ENCODE measurements at regions not wholly inside any gene's neighbourhood (a gene's known extent, or its start where the extent isn't known, plus 50 kb on each side); places are given as distances from the start of the nearest gene placed in this dataset.

DNA sequence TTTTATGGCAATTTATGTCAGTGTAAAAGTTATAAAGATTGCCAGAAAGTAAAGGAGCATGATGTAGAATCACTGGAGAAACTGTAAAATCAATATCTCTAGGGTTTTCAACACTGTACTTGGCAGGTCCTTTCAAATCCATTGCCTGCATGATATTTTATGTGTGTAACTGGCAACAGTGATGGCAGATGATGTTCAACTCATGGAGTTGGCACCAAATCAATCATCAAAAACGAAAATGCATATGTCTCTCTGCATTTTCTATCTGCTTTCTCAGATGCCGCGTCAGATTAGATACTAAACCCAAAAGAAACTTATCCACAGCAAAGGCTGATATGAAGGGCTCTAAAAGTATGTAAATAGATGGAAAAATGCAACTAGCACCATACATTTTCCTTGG lies 1395.5 kb upstream of the PIK3C3 start:
- DNase-seq (ENCODE audit: low read depth in 2 of 2) = no peak

DNA sequence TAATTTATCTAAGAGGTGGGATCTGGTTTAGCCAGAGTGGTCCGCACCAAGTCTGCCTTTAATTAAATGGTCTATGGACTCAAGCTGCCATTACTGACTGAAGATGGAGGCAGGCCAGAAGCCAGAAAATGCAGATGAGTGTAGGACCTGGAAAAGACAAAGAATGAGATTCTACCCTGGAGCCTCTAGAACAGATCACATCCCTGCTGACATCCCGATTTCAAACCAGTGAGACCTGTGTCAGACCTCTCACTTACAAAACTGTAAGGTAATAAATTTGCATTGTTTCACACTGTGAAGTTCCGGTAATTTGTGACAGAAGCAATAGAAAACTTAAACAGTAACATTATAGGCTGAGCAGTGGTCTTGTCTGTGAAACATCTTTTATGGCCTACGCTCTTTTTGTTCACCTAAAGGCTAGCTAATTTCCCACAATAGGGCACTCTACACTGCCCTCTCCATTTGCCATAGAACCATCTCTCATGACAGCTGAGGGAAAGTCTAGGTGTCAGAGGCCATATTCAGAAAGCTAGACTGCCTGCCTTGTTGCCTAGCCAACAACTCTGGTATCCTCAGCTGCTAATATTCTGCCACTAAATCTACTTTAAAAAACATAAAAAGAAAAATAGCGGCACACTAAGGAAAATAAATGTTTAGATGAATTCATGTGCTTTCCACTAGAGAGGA lies 1396.2 kb upstream of the PIK3C3 start:
- no peak for DNase-seq (ENCODE audit: low read depth in 2 of 2)

DNA sequence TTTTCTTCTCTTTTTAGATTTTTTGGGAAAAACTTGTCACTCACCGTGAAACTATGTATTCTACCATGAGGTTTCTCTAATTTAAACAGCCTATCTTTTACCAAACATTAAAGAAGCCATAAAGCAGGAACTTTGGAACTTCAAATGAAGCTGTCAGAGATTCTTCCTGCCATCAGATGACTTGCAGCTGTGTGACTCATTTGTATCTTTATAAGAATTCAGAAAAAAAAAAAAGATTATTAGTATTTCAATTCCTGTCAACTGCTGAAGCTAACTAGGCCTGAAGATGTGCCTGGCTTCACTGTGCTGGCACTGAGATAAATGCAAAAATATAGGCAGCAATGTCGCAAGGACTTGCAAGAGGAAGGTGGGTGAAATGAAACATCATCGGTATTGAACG lies 1399.1 kb upstream of the PIK3C3 start:
- no peak for DNase-seq (ENCODE audit: low read depth in 2 of 2)

DNA sequence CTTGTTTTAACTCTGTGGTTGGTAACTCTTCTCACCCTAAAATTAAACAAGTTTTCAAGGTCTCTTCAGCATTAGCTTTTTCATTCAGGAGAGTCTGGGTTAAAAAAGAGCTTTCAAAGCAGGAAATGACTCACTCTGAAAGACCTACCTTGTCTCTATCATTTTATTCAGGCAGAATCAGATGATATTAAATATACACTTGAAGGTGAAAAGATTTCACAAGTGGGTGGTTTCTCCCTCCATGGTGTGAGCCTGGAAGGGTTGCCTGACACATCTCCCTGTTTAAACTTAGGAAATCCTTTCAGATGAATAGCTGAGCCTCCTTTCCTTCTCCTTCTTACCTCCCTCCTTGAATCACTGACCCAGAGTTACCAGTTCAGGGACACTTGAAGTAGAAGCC lies 1402.0 kb upstream of the PIK3C3 start:
- DNase-seq (ENCODE audit: low read depth in 2 of 2) = no peak

DNA sequence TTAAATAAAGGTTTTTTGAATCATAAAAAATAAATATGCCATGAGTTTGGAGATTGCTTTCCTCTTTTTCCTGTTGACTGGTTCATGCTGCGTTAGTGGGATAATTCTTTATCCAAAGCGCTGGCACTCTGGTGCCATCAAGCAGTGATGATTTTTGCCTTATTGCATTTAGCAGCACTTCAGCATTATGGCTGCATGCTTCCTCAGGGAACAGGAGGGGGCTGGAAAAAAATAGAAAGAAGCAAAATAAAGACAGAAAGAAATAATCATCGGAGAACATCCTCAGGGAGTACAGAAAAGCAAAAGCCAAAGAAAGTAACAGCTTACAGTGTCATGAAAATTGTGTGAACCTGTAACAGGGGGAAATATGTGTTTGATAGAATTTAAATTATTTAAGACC lies 1408.2 kb upstream of the PIK3C3 start:
- DNase-seq (ENCODE audit: low read depth in 2 of 2) = no peak

DNA sequence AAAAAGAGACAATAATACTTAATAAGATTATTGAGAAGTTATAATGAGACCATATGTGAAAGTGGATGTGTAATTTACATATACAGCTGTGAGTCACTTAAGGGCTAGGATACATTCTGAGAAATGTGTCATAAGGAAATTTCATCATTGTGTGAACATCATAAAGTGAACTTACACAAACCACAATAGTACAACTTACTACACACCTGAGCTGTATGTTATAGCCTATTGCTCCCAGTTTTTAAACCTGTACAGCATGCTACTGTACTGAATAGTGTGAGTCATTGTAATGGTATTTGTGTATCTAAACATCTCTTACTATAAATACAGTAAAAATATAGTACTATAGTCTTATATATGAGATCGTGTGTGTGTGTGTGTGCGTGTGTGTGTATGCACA lies 1420.3 kb upstream of the PIK3C3 start:
- no peak for DNase-seq (ENCODE audit: low read depth in 2 of 2)

DNA sequence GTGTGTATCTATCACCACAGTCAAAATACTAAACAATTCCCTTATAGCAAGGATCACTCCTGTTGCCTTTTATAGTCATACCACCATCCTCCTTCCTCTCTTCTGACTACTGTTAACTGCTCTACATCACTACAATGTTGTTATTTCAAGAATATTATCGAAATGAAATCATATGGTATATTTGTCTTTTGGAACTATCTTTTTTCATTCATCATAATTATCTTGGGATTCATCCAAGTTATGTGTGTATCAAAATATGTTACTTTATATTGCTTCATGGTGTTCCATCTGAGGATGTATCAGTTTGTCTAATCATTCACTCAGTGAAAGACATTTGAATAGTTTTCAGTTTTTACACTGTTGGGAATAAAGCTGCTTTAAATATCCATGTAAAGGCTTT lies 1423.0 kb upstream of the PIK3C3 start:
- DNase-seq (ENCODE audit: low read depth in 2 of 2) = no peak

DNA sequence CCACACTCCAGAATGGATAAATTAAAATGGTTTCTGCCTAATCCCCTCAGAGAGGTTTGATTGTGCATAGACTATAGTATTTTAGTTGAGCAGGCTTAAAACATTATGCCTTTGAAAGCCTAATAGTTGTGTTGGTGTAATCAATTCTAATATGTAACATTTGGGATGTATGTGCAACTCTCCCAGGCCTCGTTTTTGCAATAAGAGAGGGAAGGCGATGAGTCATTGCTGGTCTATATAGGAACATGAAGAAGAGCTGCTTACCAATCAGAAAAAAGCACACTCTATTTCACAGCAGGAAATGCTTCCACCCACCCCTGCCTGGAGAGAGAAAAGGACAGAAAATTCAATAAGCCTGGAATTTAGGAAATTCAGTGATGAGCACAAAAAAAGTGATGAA lies 1424.0 kb upstream of the PIK3C3 start:
- DNase-seq (ENCODE audit: low read depth in 2 of 2) = no peak

DNA sequence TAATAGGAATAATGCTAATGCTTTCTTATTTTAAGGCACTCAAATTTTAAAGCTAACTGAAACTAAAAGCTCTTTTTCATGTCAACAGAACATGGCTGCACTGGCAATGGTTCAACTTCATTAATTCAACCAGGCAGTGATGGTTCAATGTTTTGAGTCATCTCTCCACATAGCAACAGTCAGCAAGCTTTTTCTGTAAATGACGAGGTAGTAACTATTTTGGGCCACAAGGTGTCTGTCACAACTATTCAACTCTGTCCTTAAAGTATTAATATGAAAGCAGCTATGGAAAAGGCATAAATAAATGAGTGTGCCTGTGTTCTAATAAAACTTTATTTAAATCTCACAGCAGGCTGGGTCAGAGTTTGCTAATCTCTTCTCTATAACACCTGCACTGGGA lies 1425.6 kb upstream of the PIK3C3 start:
- no peak for DNase-seq (ENCODE audit: low read depth in 2 of 2)

DNA sequence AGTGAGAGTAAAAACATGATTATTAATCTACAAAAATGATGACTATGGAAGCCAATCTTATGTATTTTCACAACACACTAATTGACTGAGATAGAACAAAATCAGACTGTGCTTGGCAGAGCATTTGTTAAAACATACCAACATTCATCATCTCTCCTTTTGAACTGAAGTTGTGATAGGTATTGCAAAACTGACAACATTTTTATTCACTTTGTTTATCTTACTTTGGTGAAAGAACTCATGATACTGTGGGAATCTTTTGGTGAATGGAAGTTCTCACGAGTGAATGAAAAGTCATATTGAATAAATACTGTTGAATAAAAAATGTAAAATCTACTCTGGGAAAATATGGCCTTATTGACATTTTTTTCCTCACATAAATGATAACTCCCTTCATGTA lies 1430.2 kb upstream of the PIK3C3 start:
- no peak for DNase-seq (ENCODE audit: low read depth in 2 of 2)

DNA sequence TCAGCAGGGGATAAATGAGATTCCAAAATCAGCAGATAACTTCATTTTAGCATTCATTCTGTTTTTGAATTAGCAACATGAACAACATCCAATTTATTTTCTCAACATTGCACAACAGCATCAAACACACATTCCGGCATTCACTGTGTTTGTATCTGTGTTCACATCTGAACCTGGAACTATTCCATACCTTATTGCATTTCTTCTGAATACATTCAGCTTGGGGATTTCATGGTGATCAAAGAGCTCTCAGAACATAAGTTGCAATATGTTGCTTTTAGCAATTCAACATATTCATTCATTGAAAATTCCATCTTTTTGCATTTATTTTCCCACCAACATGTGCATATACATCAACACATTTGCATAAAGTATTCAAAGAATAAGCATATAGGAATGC lies 1431.7 kb upstream of the PIK3C3 start:
- no peak for DNase-seq (ENCODE audit: low read depth in 2 of 2)

DNA sequence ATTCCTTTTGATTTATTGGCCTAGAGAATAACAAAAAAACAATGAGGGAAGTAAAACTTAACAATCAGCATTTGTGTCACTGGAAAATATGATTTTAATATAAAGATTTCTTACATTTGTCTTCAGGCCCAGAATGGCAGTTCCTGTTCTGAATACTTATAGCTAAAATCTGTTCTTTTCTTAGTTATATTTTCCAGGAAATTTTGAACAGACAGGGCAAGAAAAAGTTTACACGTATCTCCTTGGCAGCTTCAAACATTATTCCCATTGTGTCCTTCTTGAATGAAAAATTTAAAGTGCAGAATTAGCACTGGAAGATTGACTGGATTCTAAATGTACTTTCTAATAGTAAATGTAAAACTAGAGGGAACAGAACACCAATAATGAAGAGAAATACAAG lies 1454.0 kb upstream of the PIK3C3 start:
- DNase-seq (ENCODE audit: low read depth in 2 of 2) = no peak

DNA sequence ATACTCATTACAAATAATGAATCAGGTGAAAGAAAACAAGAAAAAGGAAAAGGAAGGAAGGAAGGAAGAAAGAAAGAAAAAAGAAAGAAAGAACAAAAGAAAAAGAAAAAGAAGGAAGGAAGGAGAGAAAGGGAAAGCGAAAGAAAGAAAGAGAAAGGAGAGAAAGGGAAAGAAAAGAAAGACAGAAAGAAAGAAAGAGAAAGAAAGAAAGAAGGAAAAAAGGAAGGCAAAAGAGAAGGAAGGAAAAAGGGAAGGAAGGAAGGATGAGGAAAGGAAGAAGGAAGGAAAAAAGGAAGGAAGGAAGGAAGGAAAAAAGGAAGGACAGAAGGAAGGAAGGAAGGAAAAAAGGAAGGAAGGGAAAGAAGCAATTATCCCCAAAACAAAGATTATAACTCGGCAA lies 1460.4 kb upstream of the PIK3C3 start:
- no peak for DNase-seq (ENCODE audit: low read depth in 2 of 2)

DNA sequence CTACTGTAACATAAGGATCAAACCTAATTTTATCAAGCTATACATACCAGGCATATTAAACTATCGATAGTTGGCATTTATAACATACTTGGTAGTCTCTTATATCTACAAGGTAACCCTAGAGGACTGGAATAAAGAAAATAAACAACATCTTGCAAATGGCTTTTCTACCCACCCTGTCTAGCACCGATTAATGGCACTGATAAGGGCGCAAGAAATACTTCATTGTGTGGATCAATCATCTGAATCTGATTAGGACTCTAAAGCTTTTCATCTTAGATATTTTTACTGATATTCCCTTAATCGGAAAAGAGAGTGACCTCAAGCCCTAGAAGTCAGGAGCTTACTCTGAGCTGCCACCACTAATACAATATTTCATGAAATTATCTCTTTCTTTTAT lies 1461.7 kb upstream of the PIK3C3 start:
- no peak for DNase-seq (ENCODE audit: low read depth in 2 of 2)

DNA sequence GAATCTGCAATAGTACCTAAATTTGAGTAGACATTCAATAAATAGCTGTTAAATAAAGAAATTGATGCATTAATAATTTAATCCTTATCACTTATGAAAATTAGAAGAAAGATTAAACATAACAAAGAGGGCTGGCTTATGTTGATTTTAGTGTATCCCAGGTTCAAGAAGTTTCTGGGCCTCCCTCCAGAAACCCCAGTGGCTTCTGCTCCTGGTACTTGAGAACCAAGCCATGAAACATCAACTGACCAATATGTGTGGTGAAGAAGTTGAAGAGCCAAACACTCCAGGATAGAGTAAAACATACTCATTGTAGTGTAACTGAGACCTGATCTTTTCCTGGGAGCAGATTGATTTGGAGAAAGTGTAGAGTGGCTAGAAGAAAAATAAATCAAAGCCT lies 1465.7 kb upstream of the PIK3C3 start:
- DNase-seq (ENCODE audit: low read depth in 2 of 2) = no peak

DNA sequence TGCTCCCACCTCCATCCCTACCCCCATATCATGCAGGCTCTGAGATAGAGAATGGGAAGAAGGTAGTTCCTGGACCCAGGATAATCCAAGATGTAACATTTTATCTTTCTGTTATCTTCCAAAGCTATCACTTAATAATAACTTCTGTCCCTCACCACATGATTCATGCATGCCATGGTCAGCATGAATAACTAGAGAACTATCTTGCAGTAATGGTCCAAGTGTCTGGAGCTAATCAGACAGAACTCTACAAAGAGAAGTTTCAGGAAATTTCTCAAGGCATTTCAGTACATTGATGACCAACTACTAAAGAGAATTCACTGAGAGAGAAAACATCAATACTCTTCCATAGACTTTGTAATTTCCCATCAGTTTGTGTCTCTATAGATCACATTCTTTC lies 1469.7 kb upstream of the PIK3C3 start:
- DNase-seq (ENCODE audit: low read depth in 2 of 2) = no peak

DNA sequence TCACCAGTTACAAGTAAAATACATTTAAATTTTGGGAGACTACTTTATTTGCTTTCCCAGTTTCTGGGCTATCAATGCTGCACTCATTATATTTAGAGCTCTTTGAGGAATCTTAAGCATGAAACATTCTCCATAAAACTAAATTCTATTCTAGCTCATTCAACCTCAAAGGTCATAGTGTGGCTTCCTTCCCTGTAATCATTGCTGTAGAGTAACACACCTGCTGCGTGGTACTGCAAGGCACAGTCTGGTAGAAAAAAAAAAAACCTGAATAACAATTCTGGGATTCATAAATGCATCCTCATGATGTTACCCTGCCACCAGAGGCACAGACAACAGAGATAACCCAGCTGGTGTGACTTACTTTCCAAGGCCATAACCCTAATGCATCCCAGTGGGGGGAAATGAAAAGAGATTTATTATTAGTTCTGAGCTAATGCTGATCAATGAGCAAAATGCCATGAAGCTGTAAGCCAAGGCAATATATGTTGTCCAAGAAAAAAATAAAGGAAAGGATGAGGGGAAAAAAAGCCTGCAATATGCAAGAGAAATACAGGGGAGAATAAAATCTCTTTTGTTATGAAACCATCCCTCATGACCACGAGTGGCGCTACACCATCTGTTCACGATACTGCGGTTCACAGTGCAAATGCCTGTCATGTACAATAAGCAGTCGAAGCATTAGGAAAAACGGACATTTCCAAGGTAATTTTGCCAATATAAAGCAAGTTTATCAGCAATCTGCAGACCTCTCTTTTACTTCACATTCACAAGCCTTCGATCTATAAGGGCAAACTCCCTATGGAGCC lies 1481.6 kb upstream of the PIK3C3 start:
- DNase-seq (ENCODE audit: low read depth in 2 of 2) = no peak

DNA sequence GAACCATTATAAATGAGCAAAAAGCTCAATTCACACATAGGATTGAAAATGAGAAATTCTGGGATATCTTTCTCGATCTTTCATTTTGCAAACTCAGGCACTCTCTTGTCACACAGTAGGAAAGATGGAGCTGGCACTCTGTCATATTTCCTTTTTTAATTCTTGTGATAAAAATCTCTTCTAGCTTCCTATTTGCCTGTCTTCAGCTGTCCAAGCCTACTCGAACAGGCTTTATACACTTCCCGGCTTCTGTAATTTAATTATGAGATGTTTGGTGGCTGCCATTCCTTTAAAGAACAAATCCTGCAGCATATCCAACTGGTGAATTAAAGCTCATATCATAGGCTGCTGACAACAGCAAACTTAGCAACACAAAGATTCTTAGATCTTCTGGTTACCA lies 1484.3 kb upstream of the PIK3C3 start:
- DNase-seq (ENCODE audit: low read depth in 2 of 2) = no peak

DNA sequence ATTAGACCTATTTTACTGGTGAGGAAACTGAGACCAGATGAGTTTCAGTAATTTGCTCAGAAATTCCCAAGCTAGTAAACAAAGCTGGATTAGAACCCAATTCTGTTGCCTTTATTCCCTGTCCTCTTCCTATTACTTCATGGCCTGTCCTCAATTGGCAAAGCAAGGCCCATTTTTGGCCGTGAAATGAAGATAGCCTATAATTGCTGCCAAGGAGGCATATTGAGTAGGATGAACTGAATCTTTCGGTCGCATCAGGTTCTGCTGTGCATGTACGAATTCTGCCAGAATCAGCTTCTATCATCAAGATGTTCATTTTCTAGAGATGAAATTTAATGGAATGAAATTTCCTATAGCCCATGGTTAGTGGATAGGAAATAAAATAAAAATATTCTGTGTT lies 1485.2 kb upstream of the PIK3C3 start:
- no peak for DNase-seq (ENCODE audit: low read depth in 2 of 2)

DNA sequence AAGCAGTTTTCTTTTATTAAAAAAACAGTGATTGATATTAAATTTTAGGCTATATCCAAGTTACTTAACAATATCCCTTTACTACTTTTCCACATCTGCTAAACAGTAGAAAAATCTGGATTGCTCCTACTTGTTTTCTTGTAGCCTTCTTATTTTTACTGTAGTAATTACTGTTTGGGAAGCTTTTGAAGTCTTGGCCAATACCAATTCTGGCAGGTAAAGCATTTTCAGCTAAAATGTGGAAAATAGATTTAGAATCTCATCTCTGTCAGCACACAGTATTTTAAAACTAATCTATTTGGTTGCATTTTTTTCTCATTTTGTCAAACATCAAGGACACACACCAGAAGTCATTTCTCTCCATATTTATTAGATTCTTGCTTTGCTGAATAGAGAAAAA lies 1485.7 kb upstream of the PIK3C3 start:
- DNase-seq (ENCODE audit: low read depth in 2 of 2) = no peak

DNA sequence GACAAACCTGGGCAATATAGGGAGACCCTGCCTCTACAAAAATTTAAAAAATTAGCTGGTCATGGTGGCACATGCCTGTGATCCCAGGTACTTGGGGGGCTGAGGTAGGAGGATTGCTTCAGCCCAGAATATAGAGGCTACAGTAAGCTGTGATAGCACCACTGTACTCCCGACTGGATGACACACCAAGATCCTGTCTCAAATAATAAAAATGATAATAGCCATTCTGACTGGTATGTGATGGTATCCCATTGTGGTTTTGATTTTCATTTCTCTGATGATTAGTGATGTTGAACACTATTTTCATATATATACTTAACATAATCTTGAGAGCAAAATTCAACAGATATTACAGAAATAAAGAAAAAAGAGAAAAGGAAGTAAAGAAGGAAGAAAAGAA lies 1491.0 kb upstream of the PIK3C3 start:
- no peak for DNase-seq (ENCODE audit: low read depth in 2 of 2)

DNA sequence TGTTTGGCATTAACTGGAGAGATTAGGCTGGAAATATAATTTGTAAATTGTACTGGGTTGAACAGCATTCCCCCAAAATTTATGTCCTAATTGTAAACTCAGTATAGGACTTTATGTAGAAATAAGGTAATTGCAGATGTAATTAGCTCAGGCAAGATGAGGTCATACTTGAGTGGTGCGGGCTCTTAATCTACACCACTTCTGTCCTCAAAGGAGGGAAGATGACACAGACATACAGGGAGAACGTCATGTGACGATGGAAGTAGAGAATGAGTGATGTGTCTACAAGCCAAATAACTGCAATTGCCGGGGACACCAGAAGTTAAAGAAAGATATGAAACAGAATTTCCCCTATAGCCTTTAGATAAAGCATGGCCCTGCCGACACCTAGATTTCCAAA lies 1501.1 kb upstream of the PIK3C3 start:
- no peak for DNase-seq (ENCODE audit: low read depth in 2 of 2)

DNA sequence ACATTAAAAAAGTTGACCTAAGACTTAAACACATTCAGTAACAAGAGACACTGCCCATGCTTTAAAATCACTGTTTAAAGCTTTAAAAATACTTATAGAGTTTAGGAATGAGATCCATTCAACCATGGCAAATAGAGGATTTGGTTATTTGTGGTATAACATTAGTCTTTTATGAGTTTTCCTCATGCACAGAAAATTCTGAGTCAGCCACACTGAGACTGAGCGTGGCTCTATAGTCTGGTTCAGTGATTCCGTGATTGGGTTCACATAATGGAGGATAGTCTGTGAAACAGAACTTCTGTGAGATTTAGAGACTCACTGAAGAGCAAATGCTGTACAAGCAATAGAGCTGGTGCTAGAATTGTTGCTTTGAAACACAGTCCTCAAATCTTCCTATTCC lies 1502.4 kb upstream of the PIK3C3 start:
- no peak for DNase-seq (ENCODE audit: low read depth in 2 of 2)

DNA sequence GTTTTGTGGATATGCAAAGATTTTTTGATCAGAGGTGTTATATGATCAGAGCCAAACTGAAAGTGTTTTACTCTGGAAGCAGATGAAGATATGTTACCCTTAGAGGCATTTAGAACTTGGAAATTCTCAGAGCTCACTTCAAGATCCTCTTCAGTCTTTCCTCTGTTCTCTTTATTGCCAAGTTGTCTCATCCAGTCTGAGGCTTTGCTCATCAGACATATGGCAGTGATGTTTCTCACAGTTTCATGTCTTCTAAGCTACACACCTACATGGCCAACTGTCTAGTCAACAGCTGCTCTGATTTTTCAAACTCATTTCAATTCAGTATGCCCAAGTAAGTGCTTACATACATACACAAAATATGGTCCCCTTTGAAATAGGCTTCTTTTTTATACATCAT lies 1504.3 kb upstream of the PIK3C3 start:
- DNase-seq (ENCODE audit: low read depth in 2 of 2) = no peak

Measured in stimulated activated CD4-positive, alpha-beta T cell treated with anti-CD3 and anti-CD28 coated beads, Interleukin-1b, Interleukin-23, amount 100 ng/mL, for 1 hour (primary cell).